Psoas muscle (tissue), 7 donors: ENCODE measurements at regions not wholly inside any gene's neighbourhood (a gene's known extent, or its start where the extent isn't known, plus 50 kb on each side); places are given as distances from the start of the nearest gene placed in this dataset.

ENCODE experiments used
- ATAC-seq, 4 donors: fragments of 200-7000 bp; cut with Tn5 transposase; one replicate each; pipeline ENCODE4 v1.9.1; 2020; ENCODE audit warnings: moderate library complexity in 3 of 4, mild to moderate bottlenecking in 2 of 4
- DNase-seq, 2 donors: peaks; one replicate each; pipeline ENCODE4 v3.0.0-alpha.2; 2020
- H3K27ac ChIP-seq: fragments of 200-600 bp; one replicate; pipeline ENCODE4 v1.8.0; 2022
- H3K27me3 ChIP-seq, 3 donors: fragments of 200-600 bp in 1 of 3; one replicate each; pipeline versions ENCODE4 v1.6.1 to v1.8.0; 2013 to 2022; ENCODE audit warnings: low read length in 2 of 3, mild to moderate bottlenecking in 2 of 3, moderate library complexity in 1 of 3; ENCODE audit not compliant: insufficient read depth in 3 of 3
- H3K36me3 ChIP-seq, 2 donors: fragments of 200-600 bp in 1 of 2; one replicate each; pipeline versions ENCODE4 v1.6.1 to v1.8.0; 2013 to 2022; ENCODE audit warnings: low read depth in 1 of 2, mild to moderate bottlenecking in 1 of 2, moderate library complexity in 1 of 2; ENCODE audit not compliant: insufficient read depth in 1 of 2
- H3K4me1 ChIP-seq: fragments of 200-600 bp; one replicate; pipeline ENCODE4 v1.8.0; 2022
- H3K4me3 ChIP-seq: fragments of 200-600 bp; one replicate; pipeline ENCODE4 v1.8.0; 2022; ENCODE audit warnings: mild to moderate bottlenecking
- H3K9me3 ChIP-seq: fragments of 200-600 bp; one replicate; pipeline ENCODE4 v1.8.0; 2022
- WGBS, 3 donors: extraction: QIAGEN DNeasy Blood & Tissue Kit; methylation state at CpG; one replicate each; pipeline versions ENCODE4 v1.1.6 to v1.1.7; 2013; 5-methylcytosine and 5-hydroxymethylcytosine counted together
- intact Hi-C, 2 donors: fragments of 100-400 bp; cut with DNase I; formaldehyde crosslinking; loops; one replicate each; pipeline versions ENCODE4 v1.11.0 to v1.14.2; 2022
- TF ChIP-seq, protein P1 (sequence below): fragments of 200-600 bp; IDR thresholded peaks from one replicate; pipeline ENCODE4 v1.8.0; 2022; ENCODE audit warnings: antibody characterized with exemption
- donor health status: healthy with polysubstance abuse.
- donor health status: DM: no; HTN: no; CAD: no; lungs with moderate emphysema.
- donor health status: Bipolar disorder and iron deficiency.
- donor health status: healthy.
- donor health status: DM: yes; HTN: yes; CAD: no.
- donor health status: DM: no; HTN: no; CAD: no.
- donor health status: DM: yes; HTN: yes; CAD: no.

DNA sequence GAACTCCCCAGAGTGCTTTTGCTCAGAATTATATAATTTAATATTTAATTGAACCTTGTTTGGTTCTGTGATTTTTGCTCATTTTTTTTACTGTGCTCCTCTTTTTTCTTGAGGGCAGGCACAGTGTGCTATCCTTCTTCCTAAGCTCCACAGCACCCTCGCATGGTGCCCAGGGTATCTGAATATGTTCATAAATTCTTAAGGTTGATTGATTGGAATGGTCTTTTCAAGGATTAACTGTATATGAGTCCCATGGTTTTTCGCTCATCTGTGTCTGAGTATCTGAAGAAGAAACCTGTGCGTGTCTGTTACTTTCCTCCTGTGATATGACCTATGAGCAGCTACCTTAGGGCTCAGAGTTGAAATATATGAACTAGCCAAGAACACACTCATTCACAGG, 393.7 kb downstream of the HLX start:
- no peak for DNase-seq
- intact Hi-C loops = no loop called here
- 92 to 97% (median 96%) methylated on average over 3 of the region's 3 CpGs for WGBS, 3 donors
- no peaks in the 10 kb centered on the region for H3K9me3 ChIP-seq
- H3K27me3 ChIP-seq = no peaks in the 10 kb centered on the region
- ATAC-seq = no peak
- H3K4me1 ChIP-seq = no peaks in the 10 kb centered on the region
- TF ChIP-seq, protein P1, sequence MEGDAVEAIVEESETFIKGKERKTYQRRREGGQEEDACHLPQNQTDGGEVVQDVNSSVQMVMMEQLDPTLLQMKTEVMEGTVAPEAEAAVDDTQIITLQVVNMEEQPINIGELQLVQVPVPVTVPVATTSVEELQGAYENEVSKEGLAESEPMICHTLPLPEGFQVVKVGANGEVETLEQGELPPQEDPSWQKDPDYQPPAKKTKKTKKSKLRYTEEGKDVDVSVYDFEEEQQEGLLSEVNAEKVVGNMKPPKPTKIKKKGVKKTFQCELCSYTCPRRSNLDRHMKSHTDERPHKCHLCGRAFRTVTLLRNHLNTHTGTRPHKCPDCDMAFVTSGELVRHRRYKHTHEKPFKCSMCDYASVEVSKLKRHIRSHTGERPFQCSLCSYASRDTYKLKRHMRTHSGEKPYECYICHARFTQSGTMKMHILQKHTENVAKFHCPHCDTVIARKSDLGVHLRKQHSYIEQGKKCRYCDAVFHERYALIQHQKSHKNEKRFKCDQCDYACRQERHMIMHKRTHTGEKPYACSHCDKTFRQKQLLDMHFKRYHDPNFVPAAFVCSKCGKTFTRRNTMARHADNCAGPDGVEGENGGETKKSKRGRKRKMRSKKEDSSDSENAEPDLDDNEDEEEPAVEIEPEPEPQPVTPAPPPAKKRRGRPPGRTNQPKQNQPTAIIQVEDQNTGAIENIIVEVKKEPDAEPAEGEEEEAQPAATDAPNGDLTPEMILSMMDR = no peak
- H3K4me3 ChIP-seq = no peak overlapping the region
- no peaks in the 10 kb centered on the region for H3K36me3 ChIP-seq
- H3K27ac ChIP-seq = no peak overlapping the region

DNA sequence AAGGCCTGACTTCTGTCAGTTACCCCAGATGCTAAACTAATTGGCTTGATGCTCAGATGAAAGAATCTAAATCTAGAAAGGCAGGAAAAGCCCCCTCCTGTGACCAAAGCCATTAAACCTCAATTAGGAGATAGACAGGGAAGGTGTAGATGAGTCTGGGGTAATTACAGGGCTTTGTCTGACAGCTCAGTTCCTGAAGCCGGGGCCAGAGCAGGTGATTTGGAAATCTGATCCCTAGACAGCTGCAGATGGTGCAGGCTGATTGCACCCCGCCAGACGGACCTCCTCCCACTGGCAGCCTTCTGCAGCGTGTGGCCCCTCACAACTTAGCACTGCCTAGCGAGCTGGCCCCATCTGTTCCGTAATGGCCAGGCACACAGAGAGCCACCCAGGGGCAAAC, 395.1 kb downstream of the HLX start:
- H3K4me3 ChIP-seq = no peak overlapping the region
- H3K27ac ChIP-seq = no peak overlapping the region
- H3K36me3 ChIP-seq = no peaks in the 10 kb centered on the region
- intact Hi-C loops = no loop called here
- no peak for ATAC-seq
- TF ChIP-seq, protein P1 = no peak
- no peaks in the 10 kb centered on the region for H3K4me1 ChIP-seq
- no peaks in the 10 kb centered on the region for H3K27me3 ChIP-seq
- no peak for DNase-seq
- H3K9me3 ChIP-seq = no peaks in the 10 kb centered on the region
- 50 to 66% (median 55%) methylated on average over 6 of the region's 6 CpGs for WGBS, 3 donors

DNA sequence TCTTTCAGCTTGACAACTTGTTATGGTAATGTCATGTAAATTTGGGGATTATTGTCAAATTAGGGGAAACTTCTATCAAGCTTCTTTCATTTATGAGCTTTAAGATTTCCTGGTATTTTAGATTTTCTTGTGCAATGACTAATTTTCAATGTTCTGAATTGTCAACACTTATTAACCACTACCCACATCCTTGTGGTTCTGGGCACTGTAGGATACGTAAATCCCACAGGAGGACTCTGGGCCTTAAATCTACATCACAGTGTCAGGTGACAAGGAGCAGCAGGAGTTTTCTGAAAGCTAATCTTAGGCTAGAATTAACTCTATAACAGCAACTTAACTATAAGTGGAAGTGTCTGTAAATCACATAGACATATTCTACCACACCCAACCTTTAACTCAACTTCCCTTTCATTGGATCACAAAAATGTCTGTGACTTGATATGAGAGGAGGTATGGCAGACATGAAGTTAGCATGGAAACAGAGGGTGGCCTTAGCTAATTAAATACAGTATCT, 397.7 kb downstream of the HLX start:
- Histone ChIP-seq H3K27ac (no peak overlapping the region), H3K36me3 (no peaks in the 10 kb centered on the region), H3K4me1 (no peaks in the 10 kb centered on the region), H3K4me3 (no peak overlapping the region), H3K9me3 (no peaks in the 10 kb centered on the region), H3K27me3 (no peaks in the 10 kb centered on the region)
- WGBS, 3 donors = 92 to 97% (median 95%) methylated on average over 1 of the region's 1 CpG
- DNase-seq (no peak), ATAC-seq (no peak)
- TF ChIP-seq, protein P1 = no peak
- intact Hi-C loops = no loop called here

DNA sequence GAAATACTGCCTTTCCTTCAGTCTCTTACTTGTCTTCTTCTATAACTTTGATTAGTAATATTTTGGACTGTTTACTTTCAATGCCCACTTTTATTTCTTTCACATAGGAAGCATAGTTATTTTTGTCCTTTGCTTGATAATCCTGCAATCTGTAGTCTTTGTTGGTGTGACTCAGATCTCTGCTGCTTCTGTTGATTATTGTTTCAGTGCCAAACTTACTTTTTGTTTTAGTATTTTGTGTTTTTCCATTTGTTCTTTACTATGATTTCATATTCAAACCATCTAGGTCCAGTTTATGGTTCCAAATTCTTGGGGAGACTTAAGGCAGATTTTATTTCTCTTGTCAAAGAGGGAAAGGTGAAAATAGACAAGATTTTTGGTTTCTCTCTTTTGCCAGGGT, 399.9 kb downstream of the HLX start:
- Histone ChIP-seq H3K4me1 (no peaks in the 10 kb centered on the region), H3K27ac (no peak overlapping the region), H3K9me3 (no peaks in the 10 kb centered on the region), H3K4me3 (no peak overlapping the region), H3K27me3 (no peaks in the 10 kb centered on the region), H3K36me3 (no peaks in the 10 kb centered on the region)
- no peak for DNase-seq
- TF ChIP-seq, protein P1 = no peak
- intact Hi-C loops = no loop called here
- ATAC-seq = no peak

DNA sequence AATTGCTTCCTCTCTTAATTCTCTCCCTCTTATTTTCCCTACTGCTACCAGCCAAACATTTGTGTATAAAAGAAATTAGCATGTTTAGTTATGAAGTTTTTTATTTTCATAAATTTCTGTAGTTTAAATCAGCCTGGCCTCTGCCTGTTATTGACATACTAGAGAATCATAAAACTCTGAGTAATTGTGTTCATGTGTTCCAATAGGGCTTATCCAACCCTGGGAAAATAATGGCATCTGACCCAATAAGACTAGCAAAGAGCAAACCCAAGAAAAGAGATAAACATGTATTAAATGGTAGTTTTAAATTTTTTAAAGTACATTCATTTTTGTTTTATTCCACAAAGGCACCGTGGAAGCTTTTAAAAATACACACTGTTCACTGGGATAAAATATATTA, 404.3 kb downstream of the HLX start:
- H3K4me1 ChIP-seq = no peaks in the 10 kb centered on the region
- H3K9me3 ChIP-seq = no peaks in the 10 kb centered on the region
- 26 to 38% (median 29%) methylated on average over 1 of the region's 1 CpG for WGBS, 3 donors
- ATAC-seq = no peak
- intact Hi-C loops = no loop called here
- H3K36me3 ChIP-seq = no peaks in the 10 kb centered on the region
- H3K27me3 ChIP-seq = no peaks in the 10 kb centered on the region
- H3K27ac ChIP-seq = no peak overlapping the region
- H3K4me3 ChIP-seq = no peak overlapping the region
- TF ChIP-seq, protein P1 = no peak
- no peak for DNase-seq
